Gastrocnemius medialis (tissue), 4 donors: ENCODE measurements at regions not wholly inside any gene's neighbourhood (a gene's known extent, or its start where the extent isn't known, plus 50 kb on each side); places are given as distances from the start of the nearest gene placed in this dataset.

Source experiments
- ATAC-seq, 2 donors: fragments of 150-250 bp; one replicate each; pipeline ENCODE4 v1.9.1; 2016
- DNase-seq, 2 donors: peaks; one replicate each; pipeline ENCODE4 v3.0.0-alpha.2; 2019
- H3K27ac ChIP-seq, 4 donors: fragments of 200-600 bp; sonication (generic); 1 replicate in 1 of 4; 2 replicates in 3 of 4; pipeline ENCODE4 v1.5.1; 2016 to 2018; ENCODE audit warnings: mild to moderate bottlenecking in 2 of 4, moderate library complexity in 1 of 4
- H3K27me3 ChIP-seq, 3 donors: fragments of 200-600 bp; sonication (generic) in 2 of 3; 1 replicate in 1 of 3; 2 replicates in 2 of 3; pipeline versions ENCODE4 v1.5.1 to v1.6.0; 2016 to 2019; ENCODE audit warnings: mild to moderate bottlenecking in 1 of 3, moderate library complexity in 1 of 3
- H3K36me3 ChIP-seq, 2 donors: fragments of 200-600 bp; sonication (generic) in 1 of 2; one replicate each; pipeline ENCODE4 v1.5.1; 2017 to 2018
- H3K4me1 ChIP-seq, 2 donors: fragments of 200-600 bp; sonication (generic) in 1 of 2; one replicate each; pipeline ENCODE4 v1.5.1; 2016 to 2017; ENCODE audit warnings: mild to moderate bottlenecking in 2 of 2
- H3K4me3 ChIP-seq, 4 donors: fragments of 200-600 bp; sonication (generic) in 3 of 4; 1 replicate in 1 of 4; 2 replicates in 3 of 4; pipeline ENCODE4 v1.5.1; 2016 to 2019; ENCODE audit warnings: mild to moderate bottlenecking in 2 of 4
- H3K9me3 ChIP-seq, 3 donors: fragments of 200-600 bp; sonication (generic) in 2 of 3; 1 replicate in 1 of 3; 2 replicates in 2 of 3; pipeline ENCODE4 v1.5.1; 2016 to 2019
- CTCF ChIP-seq, 5 experiments: fragments of 450-650 bp in 3 of 5; fragments of 200-600 bp in 2 of 5; sonication (generic) in 2 of 5; IDR thresholded peaks in 4 of 5; conservative IDR thresholded peaks in 1 of 5; 1 replicate in 4 of 5; 2 replicates in 1 of 5; pipeline ENCODE4 v1.5.1; 2016 to 2019; ENCODE audit warnings: antibody characterized with exemption in 5 of 5, mild to moderate bottlenecking in 3 of 5, moderate library complexity in 3 of 5
- POLR2A ChIP-seq, 2 donors: fragments of 450-650 bp; IDR thresholded peaks; one replicate each; pipeline ENCODE4 v1.6.1; 2017; ENCODE audit warnings: antibody characterized with exemption in 2 of 2, mild to moderate bottlenecking in 2 of 2, moderate library complexity in 2 of 2
- in situ Hi-C, 4 donors: fragments of 200-750 bp; cut with MboI; loops; one replicate each; pipeline versions ENCODE4 v1.15.0 to v1.8.0; 2017; ENCODE audit warnings: low sequenced_read_pairs in 4 of 4
- intact Hi-C: fragments of 100-400 bp; cut with DNase I; formaldehyde crosslinking; loops from one replicate; pipeline ENCODE4 v1.15.1; 2023; ENCODE audit warnings: low total_unique reads

GRCh38 chr4:81580346-81580993, 108.8 kb upstream of the RASGEF1B start:
- TF ChIP-seq CTCF (IDR thresholded peaks at IDR 0.05 in 4 of 5, conservative IDR thresholded peaks at IDR 0.05 in 1 of 5): no peak
- TF ChIP-seq POLR2A (IDR thresholded peaks at IDR 0.05): no peak
- no peaks in the 10 kb centered on the region for H3K9me3 ChIP-seq
- no peaks in the 10 kb centered on the region for H3K36me3 ChIP-seq
- H3K4me3 ChIP-seq: no peak overlapping the region
- ATAC-seq (no peak), DNase-seq (no peak)
- H3K27ac ChIP-seq: no peak overlapping the region
- intact Hi-C loops: no loop called here
- no peaks in the 10 kb centered on the region for H3K4me1 ChIP-seq
- H3K27me3 ChIP-seq: no peaks in the 10 kb centered on the region
- in situ Hi-C loops: no loop called here

- DNase-seq: no peak
- intact Hi-C loops (no loop called here), in situ Hi-C loops (no loop called here)
- no peak overlapping the region for H3K4me3 ChIP-seq
- TF ChIP-seq CTCF (IDR thresholded peaks at IDR 0.05 in 4 of 5, conservative IDR thresholded peaks at IDR 0.05 in 1 of 5) (no peak), POLR2A (IDR thresholded peaks at IDR 0.05) (no peak)
- H3K27ac ChIP-seq: no peak overlapping the region
- H3K36me3 ChIP-seq: no peaks in the 10 kb centered on the region
- no peaks in the 10 kb centered on the region for H3K27me3 ChIP-seq
- H3K4me1 ChIP-seq: no peaks in the 10 kb centered on the region
- H3K9me3 ChIP-seq: no peaks in the 10 kb centered on the region
- no peak for ATAC-seq
Observed at GRCh38 chr4:81577392-81577791, 105.7 kb upstream of the RASGEF1B start.

- Histone ChIP-seq H3K27me3 (no peaks in the 10 kb centered on the region), H3K4me3 (no peak overlapping the region), H3K4me1 (no peaks in the 10 kb centered on the region), H3K27ac (no peak overlapping the region), H3K36me3 (no peaks in the 10 kb centered on the region), H3K9me3 (no peaks in the 10 kb centered on the region)
- in situ Hi-C loops (no loop called here), intact Hi-C loops (no loop called here)
- no peak for DNase-seq
- TF ChIP-seq POLR2A (IDR thresholded peaks at IDR 0.05): no peak
- TF ChIP-seq CTCF (IDR thresholded peaks at IDR 0.05 in 4 of 5, conservative IDR thresholded peaks at IDR 0.05 in 1 of 5): no peak
- ATAC-seq: no peak
Observed at GRCh38 chr4:81574991-81575390, 103.3 kb upstream of the RASGEF1B start.

- TF ChIP-seq POLR2A (IDR thresholded peaks at IDR 0.05): no peak
- TF ChIP-seq CTCF (IDR thresholded peaks at IDR 0.05 in 4 of 5, conservative IDR thresholded peaks at IDR 0.05 in 1 of 5): no peak
- Histone ChIP-seq H3K4me1 (no peaks in the 10 kb centered on the region), H3K27me3 (no peaks in the 10 kb centered on the region), H3K36me3 (no peaks in the 10 kb centered on the region), H3K27ac (no peak overlapping the region), H3K9me3 (no peaks in the 10 kb centered on the region), H3K4me3 (no peak overlapping the region)
- in situ Hi-C loops (no loop called here), intact Hi-C loops (no loop called here)
- no peak for ATAC-seq
- DNase-seq: no peak
Observed at GRCh38 chr4:81573840-81574239, 102.1 kb upstream of the RASGEF1B start.

- H3K27ac ChIP-seq: no peak overlapping the region
- in situ Hi-C loops (no loop called here), intact Hi-C loops (no loop called here)
- TF ChIP-seq CTCF (IDR thresholded peaks at IDR 0.05 in 4 of 5, conservative IDR thresholded peaks at IDR 0.05 in 1 of 5): no peak
- no peak for TF ChIP-seq POLR2A (IDR thresholded peaks at IDR 0.05)
- no peaks in the 10 kb centered on the region for H3K4me1 ChIP-seq
- H3K36me3 ChIP-seq: no peaks in the 10 kb centered on the region
- DNase-seq (no peak), ATAC-seq (no peak)
- H3K27me3 ChIP-seq: no peaks in the 10 kb centered on the region
- no peaks in the 10 kb centered on the region for H3K9me3 ChIP-seq
- H3K4me3 ChIP-seq: no peak overlapping the region
Observed at GRCh38 chr4:81572402-81572801, 100.7 kb upstream of the RASGEF1B start.
